ENCODE measurements at regions not wholly inside any gene's neighbourhood (a gene's known extent, or its start where the extent isn't known, plus 50 kb on each side); places are given as distances from the start of the nearest gene placed in this dataset.
A peak's percentile ranks its signal among the peaks of the same experiment; 100 is the strongest.

DNA sequence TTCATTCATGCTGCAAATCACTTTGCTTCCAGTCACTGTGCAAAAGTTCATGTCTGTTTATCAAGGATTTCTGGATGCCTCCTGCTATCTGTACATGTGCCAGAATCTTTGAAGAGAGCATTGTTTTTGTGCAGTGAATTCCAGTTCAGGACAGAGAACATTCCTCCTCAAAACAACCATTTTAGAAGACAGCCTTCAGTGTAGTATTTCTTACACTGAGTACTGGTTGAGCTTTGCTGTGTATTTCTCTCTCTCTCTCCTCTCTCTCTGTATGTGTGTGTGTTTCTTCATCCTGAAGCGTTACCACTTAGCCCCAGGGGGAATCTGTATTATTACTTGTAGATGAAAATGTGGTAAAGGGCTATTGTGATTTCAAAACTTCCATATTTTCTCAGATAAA is 123.8 kb upstream of the CHL1 start:
- TF ChIP-seq, protein P1, sequence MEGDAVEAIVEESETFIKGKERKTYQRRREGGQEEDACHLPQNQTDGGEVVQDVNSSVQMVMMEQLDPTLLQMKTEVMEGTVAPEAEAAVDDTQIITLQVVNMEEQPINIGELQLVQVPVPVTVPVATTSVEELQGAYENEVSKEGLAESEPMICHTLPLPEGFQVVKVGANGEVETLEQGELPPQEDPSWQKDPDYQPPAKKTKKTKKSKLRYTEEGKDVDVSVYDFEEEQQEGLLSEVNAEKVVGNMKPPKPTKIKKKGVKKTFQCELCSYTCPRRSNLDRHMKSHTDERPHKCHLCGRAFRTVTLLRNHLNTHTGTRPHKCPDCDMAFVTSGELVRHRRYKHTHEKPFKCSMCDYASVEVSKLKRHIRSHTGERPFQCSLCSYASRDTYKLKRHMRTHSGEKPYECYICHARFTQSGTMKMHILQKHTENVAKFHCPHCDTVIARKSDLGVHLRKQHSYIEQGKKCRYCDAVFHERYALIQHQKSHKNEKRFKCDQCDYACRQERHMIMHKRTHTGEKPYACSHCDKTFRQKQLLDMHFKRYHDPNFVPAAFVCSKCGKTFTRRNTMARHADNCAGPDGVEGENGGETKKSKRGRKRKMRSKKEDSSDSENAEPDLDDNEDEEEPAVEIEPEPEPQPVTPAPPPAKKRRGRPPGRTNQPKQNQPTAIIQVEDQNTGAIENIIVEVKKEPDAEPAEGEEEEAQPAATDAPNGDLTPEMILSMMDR (IDR thresholded peaks at IDR 0.05) = peak in 2 of 5 experiments; percentile 11 to 25
- TF ChIP-seq POLR2A (IDR thresholded peaks at IDR 0.05) = no peak
